PFSK-1 (cell line): ENCODE measurements at regions not wholly inside any gene's neighbourhood (a gene's known extent, or its start where the extent isn't known, plus 50 kb on each side); places are given as distances from the start of the nearest gene placed in this dataset.

ENCODE experiments used
- FOXP2 ChIP-seq: optimal IDR thresholded peaks from 2 replicates; pipeline ENCODE3; 2011; ENCODE audit warnings: borderline replicate concordance, control low read depth, inconsistent platforms; ENCODE audit not compliant: insufficient read depth; ENCODE audit errors: extremely low read length, extremely low read depth
- POLR2AphosphoS5 ChIP-seq: IDR thresholded peaks from 2 replicates; pipeline ENCODE4 v1.6.1; 2012; ENCODE audit warnings: low read depth, mild to moderate bottlenecking, control low read depth, low read length, moderate library complexity
- REST ChIP-seq, 2 experiments: IDR thresholded peaks; 2 replicates each; pipeline versions ENCODE4 v1.6.1 to v1.8.0; 2011 to 2012; ENCODE audit warnings: low read depth in 2 of 2, low read length in 2 of 2, control low read depth in 1 of 2, inconsistent platforms in 1 of 2, mild to moderate bottlenecking in 1 of 2, moderate library complexity in 1 of 2; ENCODE audit not compliant: insufficient read depth in 1 of 2
- SIN3A ChIP-seq: IDR thresholded peaks from 2 replicates; pipeline ENCODE4 v1.6.1; 2012; ENCODE audit warnings: mild to moderate bottlenecking, low read length, moderate library complexity, borderline replicate concordance; ENCODE audit not compliant: insufficient read depth
- TAF1 ChIP-seq: IDR thresholded peaks from 2 replicates; pipeline ENCODE4 v1.6.1; 2012; ENCODE audit warnings: low read length, control low read depth, borderline replicate concordance; ENCODE audit not compliant: insufficient read depth

GRCh38 chr12:93292731-93293566 is 84.8 kb upstream of the NUDT4 start:
- no peak for TF ChIP-seq TAF1
- no peak for TF ChIP-seq REST (IDR thresholded peaks at IDR 0.05; ENCODE audit: insufficient read depth in 1 of 2, low read depth in 2 of 2, low read length in 2 of 2)
- TF ChIP-seq FOXP2: no peak
- TF ChIP-seq POLR2AphosphoS5: no peak
- TF ChIP-seq SIN3A: no peak

GRCh38 chr12:93297032-93297431 is 80.7 kb upstream of the NUDT4 start:
- TF ChIP-seq POLR2AphosphoS5 (no peak), FOXP2 (no peak), REST (IDR thresholded peaks at IDR 0.05; ENCODE audit: insufficient read depth in 1 of 2, low read depth in 2 of 2, low read length in 2 of 2) (no peak), SIN3A (no peak), TAF1 (no peak)

- TF ChIP-seq FOXP2 (no peak), REST (IDR thresholded peaks at IDR 0.05; ENCODE audit: insufficient read depth in 1 of 2, low read depth in 2 of 2, low read length in 2 of 2) (no peak), SIN3A (no peak), POLR2AphosphoS5 (no peak), TAF1 (no peak)
Observed at GRCh38 chr12:93297536-93297935, 80.2 kb upstream of the NUDT4 start.

GRCh38 chr12:93299262-93299846 is 78.4 kb upstream of the NUDT4 start:
- TF ChIP-seq TAF1 (no peak), FOXP2 (no peak), SIN3A (no peak), REST (IDR thresholded peaks at IDR 0.05; ENCODE audit: insufficient read depth in 1 of 2, low read depth in 2 of 2, low read length in 2 of 2) (no peak), POLR2AphosphoS5 (no peak)
